ENCODE measurements at regions not wholly inside any gene's neighbourhood (a gene's known extent, or its start where the extent isn't known, plus 50 kb on each side); places are given as distances from the start of the nearest gene placed in this dataset.
A peak's percentile ranks its signal among the peaks of the same experiment; 100 is the strongest.

- peak; percentile 32 for DNase-seq
Measured at GRCh38 chr13:111953546-111954178, 113.3 kb upstream of the SOX1 start.

DNA sequence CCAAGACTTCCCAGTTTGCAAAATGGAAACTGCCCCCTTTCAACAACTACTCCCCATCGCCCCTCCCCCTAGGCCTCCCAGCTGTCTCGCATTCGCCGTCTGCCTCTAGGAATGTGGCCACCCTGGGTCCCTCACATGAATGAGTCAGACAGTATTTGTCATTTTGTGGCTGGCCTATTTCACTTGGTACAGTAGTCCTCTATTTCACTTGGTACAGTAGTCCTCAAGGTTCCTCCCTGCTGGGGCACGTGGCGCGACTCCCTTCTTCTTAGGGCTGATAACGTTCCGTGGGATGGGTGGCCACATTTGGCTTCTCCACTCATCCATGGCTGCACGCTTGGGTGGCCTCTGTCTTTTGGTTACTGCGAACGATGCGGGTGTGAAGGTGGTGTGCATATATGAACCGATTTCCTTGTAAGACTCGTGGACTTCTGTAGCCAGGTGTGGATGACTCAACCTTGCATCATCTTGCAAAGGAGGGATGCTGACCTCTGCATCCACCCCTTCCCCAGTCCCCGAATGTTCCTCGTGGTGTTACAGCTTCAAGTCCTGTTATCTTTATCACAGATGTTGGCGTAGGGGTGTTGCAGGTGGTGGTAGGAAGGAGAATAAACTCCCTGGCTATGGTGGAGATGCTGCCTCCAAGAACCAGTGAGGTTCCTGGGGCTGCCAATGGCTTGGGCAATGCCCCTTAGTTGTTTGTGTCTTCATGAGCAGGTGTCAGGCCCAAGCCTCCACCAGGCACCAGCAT, 112.1 kb upstream of the SOX1 start:
- peak; percentile 66 for DNase-seq

DNA sequence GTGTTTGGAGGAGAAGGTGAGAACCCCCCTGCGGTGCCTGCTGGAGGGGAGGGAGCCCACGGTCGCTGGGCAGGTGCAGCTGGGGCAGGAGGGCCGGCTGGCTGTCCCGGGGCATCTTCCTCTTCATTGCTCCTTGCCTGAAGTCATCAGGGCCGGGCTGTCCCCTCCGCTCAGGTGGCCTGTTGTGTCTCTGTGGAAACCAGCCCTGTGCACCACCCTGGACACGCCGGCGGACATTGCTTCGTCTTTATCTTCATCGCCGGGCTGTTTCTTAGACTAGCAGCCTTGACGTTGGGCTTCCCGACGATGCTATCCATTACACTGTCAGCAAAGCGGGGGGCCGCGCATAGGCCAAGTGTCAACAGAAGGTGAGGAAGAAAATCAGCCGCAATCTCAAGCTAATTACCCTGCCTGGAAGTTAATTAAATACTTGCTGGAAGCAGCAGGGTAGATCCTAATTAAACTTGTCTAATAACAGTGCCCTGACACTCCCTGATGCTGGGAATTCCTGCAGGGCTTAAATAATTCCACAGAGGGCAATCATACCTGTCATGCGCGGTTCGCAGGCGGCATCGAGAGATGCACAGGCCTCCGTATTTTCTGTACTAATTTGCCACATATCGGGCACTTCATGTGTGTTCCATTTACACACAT, 111.4 kb upstream of the SOX1 start:
- DNase-seq = peak; percentile 3

DNA sequence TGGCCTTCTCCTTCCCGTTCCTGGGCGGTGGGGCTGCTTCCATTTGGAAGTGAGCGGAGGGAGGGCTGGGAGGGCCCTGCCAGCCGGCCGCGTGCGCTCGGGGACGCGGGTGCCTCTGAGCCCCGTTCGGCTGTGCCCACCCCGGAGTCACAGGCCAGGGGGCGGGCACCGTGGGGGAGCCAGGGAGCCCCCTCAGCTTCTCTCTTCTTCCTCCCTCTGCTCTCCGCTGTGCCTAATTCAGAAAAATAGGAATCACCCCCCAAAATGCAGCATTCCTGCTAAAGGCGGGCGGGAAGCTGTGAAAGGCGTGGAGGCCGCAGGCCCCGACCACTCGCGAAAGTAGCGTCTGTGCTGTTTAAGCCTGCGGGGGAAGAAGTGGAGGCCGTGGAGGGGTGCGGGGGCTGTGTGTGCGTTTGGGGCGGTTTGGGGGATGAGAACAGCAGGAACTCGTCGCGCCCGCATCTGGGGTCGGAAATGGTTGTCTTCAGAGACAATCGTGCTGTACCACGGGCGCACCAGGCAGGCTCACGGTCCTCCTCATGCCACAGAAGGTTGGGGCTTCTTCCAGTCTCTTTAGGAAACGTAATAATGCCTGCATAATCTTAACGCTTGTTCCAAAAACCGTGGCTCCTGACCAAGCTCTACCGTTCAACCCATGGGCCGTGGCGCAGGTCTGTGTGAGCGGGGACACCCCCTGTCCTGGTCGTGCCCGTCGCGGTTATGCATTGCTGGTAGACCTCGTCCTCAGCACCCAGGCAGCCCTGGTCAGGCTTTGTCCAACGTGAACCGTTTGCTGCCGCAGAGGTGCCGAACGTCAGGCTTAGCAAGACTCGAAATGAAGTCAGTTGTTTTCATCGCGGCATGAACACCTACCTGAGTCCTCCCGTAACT, 110.4 kb upstream of the SOX1 start:
- DNase-seq = peak; percentile 38

- DNase-seq = peak; percentile 22
Measured at GRCh38 chr13:111957913-111958450, 109.0 kb upstream of the SOX1 start.

DNA sequence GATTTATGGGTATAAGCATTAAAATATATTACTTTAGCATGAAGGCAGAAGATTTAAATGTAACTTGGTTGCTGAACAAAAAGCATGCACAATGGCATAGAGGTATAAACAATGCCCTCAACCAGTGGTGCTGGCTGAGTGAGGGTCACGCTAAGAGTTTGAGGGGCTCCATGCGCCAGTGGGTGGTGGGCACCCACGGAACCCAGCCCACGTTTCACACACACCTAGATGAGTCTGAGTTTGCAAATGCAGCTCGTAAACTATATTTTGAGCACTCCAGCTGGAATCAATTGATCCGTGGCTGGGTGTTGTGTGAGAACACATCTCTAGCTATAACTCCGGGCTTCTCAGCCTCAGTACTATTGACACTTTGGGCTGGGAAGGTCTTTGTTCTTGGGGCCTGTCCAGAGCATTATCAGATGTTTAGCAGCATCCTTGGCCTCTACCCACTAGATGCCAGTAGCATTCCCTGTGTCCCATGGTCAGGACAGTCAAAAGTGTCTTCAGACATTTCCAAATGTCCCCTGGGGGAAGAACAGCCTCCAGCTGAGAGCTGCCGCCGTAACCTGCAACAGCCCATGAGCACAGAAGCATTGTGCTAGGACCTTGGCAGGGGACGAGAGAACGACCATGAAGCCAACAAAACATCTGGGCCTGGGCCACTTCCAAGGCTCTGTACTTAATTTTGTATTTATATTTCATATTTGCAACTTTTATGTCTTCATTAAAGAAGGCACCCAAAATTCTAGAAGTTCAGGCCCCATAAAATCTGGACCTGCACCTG, 108.1 kb upstream of the SOX1 start:
- peak; percentile 21 for DNase-seq

DNA sequence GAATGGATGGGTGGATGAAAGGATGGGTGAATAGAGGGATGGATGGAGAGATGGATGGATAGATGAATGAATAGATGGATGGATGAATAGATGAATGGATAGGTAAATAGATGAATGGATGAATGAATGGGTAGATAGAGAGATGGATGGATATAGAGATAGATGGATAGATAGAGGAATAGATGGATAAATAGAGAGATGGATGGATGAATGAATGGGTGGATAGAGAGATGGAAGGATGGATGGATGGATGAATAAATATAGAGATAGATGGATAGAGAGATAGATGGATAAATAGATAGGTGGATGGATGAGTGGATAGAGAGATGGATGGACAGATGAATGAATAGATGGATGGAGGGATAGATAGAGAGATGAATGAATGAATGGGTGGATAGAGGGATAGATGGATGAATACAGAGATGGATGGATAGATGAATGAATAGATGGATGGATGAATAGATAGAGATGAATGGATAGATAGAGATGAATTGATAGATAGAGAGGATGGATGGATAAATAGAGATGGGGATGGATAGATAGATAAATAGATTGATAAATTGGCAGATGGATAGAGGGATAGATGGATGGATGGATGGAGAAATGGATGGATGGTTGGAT, 106.7 kb upstream of the SOX1 start:
- no peak for DNase-seq

GRCh38 chr13:111961236-111961635, 105.7 kb upstream of the SOX1 start:
- DNase-seq = no peak

DNA sequence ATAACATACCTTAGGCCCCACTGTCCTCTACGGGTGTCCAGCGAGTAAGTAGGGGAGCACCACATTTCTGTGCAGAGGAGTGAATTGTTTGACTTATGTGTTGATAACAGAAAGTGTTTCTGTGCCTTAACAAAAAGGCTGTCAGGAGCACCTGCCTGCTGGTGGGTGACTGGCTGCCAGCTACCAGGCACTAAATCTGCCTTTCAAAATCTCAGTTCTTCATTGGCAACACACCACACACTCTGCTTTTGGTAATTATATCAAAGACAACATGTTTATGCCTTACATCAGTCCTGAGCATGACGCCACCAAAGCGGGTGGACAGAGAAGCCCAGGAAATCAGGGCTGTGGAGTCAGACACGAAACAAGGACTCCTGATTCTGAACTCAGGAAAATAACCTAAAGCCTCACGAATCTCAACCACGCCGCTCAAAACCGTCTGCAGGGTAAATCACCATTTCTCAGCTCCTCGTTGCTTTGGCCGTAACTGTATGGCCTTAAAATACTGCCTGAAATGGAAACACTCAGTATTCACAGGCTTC, 105.2 kb upstream of the SOX1 start:
- no peak for DNase-seq

DNA sequence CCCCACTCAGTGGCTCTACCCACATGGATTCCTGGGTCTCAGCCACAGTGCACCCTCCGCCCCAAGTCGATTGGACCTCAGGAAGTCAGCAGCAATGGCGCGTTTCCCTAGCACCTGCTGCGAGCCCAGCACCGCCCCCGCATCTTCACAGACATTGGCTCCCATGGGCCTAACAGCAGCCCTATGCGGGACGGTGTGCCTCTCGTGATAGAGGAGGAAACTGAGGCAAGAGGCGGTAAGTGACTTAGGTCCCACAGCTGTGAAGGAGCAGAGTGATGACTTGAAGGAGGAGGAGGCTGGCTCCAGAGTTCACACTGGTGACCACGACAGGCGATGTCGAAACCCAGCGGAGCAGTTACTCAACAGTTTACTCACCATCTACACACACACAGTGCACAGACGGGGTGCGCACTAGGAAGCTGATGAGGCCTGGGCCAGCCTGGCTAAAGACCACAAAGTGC, 104.5 kb upstream of the SOX1 start:
- no peak for DNase-seq

GRCh38 chr13:111963031-111963430, 103.9 kb upstream of the SOX1 start:
- DNase-seq = no peak

DNA sequence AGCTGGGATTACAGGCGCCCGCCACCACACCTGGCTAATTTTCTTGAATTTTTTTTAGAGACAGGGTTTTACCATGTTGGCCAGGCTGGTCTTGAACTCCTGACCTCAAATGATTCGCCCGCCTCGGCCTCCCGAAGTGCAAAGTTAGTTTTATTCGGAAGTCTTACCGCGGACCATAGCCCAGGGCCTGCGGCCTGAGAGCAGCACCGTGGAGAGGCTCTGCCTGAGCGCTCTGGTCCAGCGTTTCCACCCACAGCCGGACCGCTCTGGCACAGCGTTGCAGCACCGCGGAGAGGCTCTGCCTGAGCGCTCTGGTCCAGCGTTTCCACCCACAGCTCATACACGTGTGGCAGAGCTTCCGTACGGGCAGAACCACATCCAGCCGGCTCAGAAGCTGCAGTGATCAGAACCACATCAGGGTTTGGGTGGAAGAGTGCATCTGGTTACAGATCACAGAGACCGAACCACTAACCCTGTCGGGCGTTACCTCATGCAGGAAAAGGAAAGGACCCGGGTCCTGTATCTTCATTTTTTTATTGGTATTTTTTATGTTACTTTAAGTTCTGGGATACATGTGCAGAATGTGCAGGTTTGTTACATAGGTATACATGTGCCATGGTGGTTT, 102.4 kb upstream of the SOX1 start:
- DNase-seq = no peak

DNA sequence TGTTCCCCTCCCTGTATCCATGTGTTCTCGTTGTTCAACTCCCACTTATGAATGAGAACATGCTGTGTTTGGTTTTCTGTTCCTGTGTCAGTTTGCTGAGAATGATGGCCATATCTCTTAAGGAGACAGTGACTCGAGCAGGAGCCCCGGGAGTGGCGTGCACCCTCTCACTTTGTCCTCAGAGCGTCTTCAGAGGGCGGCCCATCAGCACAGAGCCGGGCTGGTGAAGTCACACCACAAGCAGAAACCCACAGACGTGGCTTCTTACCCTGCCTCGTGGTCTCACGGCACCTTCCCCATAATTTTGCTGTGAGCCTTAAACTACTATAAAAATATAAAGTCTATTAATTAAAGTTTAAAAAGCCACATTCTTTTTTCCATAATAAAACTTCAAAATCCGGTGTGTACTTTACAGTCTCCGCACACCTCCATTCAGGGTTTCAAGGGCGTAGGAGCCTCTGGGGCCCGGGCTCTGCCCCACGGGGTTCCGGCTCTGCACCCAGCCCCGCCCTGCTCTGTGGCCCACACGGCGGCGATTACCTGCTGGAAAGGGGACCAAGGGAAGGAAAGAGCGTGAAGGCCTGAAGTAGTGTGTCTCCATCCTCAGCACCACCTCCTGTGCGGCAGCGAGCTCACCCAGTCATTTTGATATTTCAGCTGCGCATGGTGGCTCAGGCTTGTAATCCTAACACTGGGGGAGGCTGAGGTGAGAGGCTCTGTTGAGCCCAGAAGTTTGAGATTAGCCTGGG, 101.3 kb upstream of the SOX1 start:
- no peak for DNase-seq

DNA sequence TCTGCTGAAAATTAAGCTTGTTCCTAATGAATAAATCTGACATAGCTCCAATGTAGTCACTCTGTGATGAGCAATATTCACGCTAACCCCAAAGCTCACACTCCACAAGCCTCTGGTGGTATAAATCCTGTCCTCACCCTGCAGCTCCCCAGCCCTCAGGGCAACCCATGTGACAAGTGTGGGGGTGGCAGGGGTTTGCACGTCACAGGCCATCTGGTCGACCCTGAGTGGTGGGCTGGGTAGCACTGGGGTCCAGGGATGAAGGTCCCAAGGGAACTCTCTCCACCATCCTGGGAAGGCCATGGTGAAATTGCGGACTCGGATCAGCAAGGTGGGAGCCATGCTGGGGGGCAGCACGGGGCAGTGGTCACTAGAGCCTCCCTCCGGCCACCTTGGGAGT, 100.0 kb upstream of the SOX1 start:
- no peak for DNase-seq

DNA sequence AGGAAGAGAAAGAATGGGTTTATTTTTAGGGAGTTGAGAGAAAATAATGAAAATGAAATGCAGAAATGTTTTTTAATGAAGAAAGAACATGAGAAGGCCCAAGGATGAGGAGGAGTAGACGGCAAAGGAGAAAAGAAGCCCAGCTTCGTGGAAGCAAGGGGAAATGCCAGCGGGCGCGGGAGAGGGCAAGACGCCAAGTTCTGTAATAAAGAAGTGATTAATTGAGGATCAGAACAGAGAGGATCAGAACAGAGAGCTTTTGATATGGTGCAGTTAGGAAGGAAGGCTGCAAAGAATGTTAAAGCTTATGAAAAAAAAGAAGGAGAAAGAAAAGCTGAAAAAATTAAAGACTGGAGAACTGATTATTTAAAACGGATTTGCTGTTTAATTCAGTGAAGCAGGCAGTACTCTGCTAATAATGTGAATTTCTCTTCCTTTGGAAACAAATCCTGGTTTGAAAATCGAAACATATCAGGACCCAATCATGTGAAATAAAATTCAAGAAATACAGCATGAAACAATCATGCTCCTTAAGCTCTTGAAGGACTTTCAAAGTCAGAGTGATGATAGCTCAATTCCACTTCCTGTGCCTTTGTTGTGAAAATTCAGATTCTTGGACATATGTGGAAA, 99.3 kb upstream of the SOX1 start:
- no peak for DNase-seq

- DNase-seq = no peak
Measured at GRCh38 chr13:111968336-111969010, 98.5 kb upstream of the SOX1 start.

GRCh38 chr13:111969551-111970135, 97.3 kb upstream of the SOX1 start:
- DNase-seq = no peak

DNA sequence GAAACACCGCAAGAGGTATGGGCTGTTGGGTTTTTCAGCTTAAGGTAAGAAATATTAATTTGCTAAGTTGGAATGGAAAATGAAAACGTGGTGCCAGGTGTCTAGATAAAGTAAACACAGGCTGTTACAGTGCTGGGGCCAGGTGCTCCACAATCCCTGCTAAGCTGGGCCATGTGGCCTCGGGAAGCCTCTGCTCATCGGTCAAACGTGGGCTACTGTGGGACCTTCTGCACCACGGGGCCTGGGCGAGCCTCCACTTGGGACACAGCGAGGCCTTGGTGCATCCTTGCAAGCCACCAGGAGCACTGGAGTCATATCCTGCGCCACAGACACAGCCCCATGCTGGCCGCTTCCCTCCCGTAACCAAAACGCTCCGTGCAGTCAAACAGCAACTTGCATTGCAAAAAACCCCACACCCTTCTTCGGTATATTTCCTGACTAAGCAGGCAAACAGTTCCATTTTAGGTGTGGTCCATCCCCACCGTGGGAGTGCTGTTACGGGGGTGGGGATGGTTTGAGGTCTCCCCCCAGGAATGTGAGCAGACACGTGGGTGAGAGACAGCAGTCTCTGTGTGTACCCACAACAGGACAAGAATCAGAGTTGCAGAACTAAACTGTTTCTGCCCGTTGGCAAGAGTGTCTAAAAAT, 96.3 kb upstream of the SOX1 start:
- no peak for DNase-seq
